ENCODE measurements at regions not wholly inside any gene's neighbourhood (a gene's known extent, or its start where the extent isn't known, plus 50 kb on each side); places are given as distances from the start of the nearest gene placed in this dataset.

GRCh38 chr12:97912943-97913342, 450.3 kb downstream of the RMST start:
- no peak for DNase-seq (ENCODE audit: low read depth in 4 of 4, low spot score in 3 of 4)

GRCh38 chr12:97921979-97922722, 459.5 kb downstream of the RMST start:
- DNase-seq (ENCODE audit: low read depth in 4 of 4, low spot score in 3 of 4): no peak

- DNase-seq (ENCODE audit: low read depth in 4 of 4, low spot score in 3 of 4): no peak
Observed at GRCh38 chr12:97923546-97923945, 460.9 kb downstream of the RMST start.

GRCh38 chr12:97924122-97924521, 461.5 kb downstream of the RMST start:
- DNase-seq (ENCODE audit: low read depth in 4 of 4, low spot score in 3 of 4): no peak

GRCh38 chr12:97927977-97928376, 465.4 kb downstream of the RMST start:
- no peak for DNase-seq (ENCODE audit: low read depth in 4 of 4, low spot score in 3 of 4)

- no peak for DNase-seq (ENCODE audit: low read depth in 4 of 4, low spot score in 3 of 4)
Observed at GRCh38 chr12:97936165-97936564, 473.6 kb downstream of the RMST start.

GRCh38 chr12:97938031-97938430, 475.4 kb downstream of the RMST start:
- no peak for DNase-seq (ENCODE audit: low read depth in 4 of 4, low spot score in 3 of 4)

- DNase-seq (ENCODE audit: low read depth in 4 of 4, low spot score in 3 of 4): no peak
Observed at GRCh38 chr12:97939156-97939555, 476.6 kb downstream of the RMST start.

- no peak for DNase-seq (ENCODE audit: low read depth in 4 of 4, low spot score in 3 of 4)
Observed at GRCh38 chr12:97940105-97940504, 477.5 kb downstream of the RMST start.

GRCh38 chr12:97940629-97941028, 478.0 kb downstream of the RMST start:
- DNase-seq (ENCODE audit: low read depth in 4 of 4, low spot score in 3 of 4): no peak

GRCh38 chr12:97941686-97942354, 479.2 kb downstream of the RMST start:
- DNase-seq (ENCODE audit: low read depth in 4 of 4, low spot score in 3 of 4): no peak

GRCh38 chr12:97943359-97943758, 480.8 kb downstream of the RMST start:
- DNase-seq (ENCODE audit: low read depth in 4 of 4, low spot score in 3 of 4): no peak

- no peak for DNase-seq (ENCODE audit: low read depth in 4 of 4, low spot score in 3 of 4)
Observed at GRCh38 chr12:97944576-97944975, 482.0 kb downstream of the RMST start.

GRCh38 chr12:97946701-97947100, 484.1 kb downstream of the RMST start:
- DNase-seq (ENCODE audit: low read depth in 4 of 4, low spot score in 3 of 4): no peak

GRCh38 chr12:97948591-97948990, 486.0 kb downstream of the RMST start:
- DNase-seq (ENCODE audit: low read depth in 4 of 4, low spot score in 3 of 4): no peak

GRCh38 chr12:97951239-97951638, 488.6 kb downstream of the RMST start:
- DNase-seq (ENCODE audit: low read depth in 4 of 4, low spot score in 3 of 4): no peak

GRCh38 chr12:97951717-97952116, 489.1 kb downstream of the RMST start:
- no peak for DNase-seq (ENCODE audit: low read depth in 4 of 4, low spot score in 3 of 4)

GRCh38 chr12:97957109-97957508, 494.5 kb downstream of the RMST start:
- DNase-seq (ENCODE audit: low read depth in 4 of 4, low spot score in 3 of 4): no peak

GRCh38 chr12:97960225-97960624, 497.6 kb downstream of the RMST start:
- DNase-seq (ENCODE audit: low read depth in 4 of 4, low spot score in 3 of 4): no peak

- DNase-seq (ENCODE audit: low read depth in 4 of 4, low spot score in 3 of 4): peak in 3 of 4 donors; percentile 5 to 25 (median 8)
Observed at GRCh38 chr12:97960741-97961608, 498.4 kb downstream of the RMST start.

- no peak for DNase-seq (ENCODE audit: low read depth in 4 of 4, low spot score in 3 of 4)
Observed at GRCh38 chr12:97967831-97968230, 505.2 kb downstream of the RMST start.
